ENCODE measurements at regions not wholly inside any gene's neighbourhood (a gene's known extent, or its start where the extent isn't known, plus 50 kb on each side); places are given as distances from the start of the nearest gene placed in this dataset.

DNA sequence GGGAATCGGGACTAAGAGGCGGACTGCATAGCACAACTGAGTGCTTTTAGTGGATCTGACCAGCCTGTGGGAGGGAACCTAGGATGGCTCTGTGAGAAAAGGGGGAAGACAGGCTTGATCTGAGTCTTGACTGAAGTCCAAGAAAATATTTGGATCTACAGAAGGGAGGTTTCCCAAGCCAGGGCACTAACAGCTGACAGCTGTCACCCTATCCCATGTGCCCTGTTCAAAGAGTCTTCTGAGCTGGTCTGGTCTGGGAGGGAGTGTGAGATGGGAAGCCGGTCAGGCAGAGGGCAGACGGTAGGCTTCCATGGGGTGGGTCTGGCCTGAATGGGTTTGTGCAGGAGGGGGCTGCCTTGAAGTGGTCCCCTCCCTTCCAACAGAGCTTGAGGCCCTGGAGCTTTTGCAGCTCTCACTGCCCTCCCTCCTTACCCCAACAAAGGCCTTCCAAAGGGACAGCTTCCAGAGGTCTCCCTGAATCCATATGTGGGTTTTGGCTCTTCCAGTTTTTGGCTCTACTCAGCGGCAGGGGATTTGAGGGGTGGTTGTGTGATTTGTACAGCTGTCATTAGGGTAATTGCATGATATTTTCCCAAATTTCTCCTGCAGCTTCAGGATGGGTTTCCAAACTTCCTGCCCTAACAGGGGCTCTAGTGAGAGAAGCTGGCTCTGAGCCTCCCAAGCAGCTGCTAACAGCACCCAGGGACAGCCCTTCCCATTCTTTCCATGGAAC, 643.7 kb downstream of the BCOR start:
- WGBS = 84% methylated on average over 5 of the region's 5 CpGs
- Histone ChIP-seq H3K4me1 (ENCODE audit: control insufficient read depth in 4 of 4, insufficient read depth in 4 of 4, low read length in 3 of 4) (no peaks in the 10 kb centered on the region), H3K27ac (ENCODE audit: low read depth in 1 of 2, low read length in 2 of 2) (no peak overlapping the region), H3K9me3 (ENCODE audit: control insufficient read depth in 4 of 4, low read length in 3 of 4) (no peaks in the 10 kb centered on the region), H3K36me3 (ENCODE audit: control insufficient read depth in 4 of 4, insufficient read depth in 3 of 4, low read depth in 1 of 4, low read length in 3 of 4) (no peaks in the 10 kb centered on the region), H3K4me3 (ENCODE audit: low read depth in 1 of 3, low read length in 3 of 3) (no peak overlapping the region), H3K9ac (ENCODE audit: low read depth in 1 of 2, low read length in 2 of 2) (no peak overlapping the region), H3K27me3 (ENCODE audit: control insufficient read depth in 4 of 4, insufficient read depth in 4 of 4, low read length in 3 of 4) (no peaks in the 10 kb centered on the region)
- TF ChIP-seq, protein P1, sequence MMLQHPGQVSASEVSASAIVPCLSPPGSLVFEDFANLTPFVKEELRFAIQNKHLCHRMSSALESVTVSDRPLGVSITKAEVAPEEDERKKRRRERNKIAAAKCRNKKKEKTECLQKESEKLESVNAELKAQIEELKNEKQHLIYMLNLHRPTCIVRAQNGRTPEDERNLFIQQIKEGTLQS (IDR thresholded peaks at IDR 0.05) = no peak
- TF ChIP-seq EGR1 (IDR thresholded peaks at IDR 0.05; ENCODE audit: low read depth in 2 of 2) = no peak
- no peak for TF ChIP-seq FOXA1 (IDR thresholded peaks at IDR 0.05)
- TF ChIP-seq SP1 (IDR thresholded peaks at IDR 0.05) = no peak
- TF ChIP-seq, protein P2, sequence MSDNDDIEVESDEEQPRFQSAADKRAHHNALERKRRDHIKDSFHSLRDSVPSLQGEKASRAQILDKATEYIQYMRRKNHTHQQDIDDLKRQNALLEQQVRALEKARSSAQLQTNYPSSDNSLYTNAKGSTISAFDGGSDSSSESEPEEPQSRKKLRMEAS (IDR thresholded peaks at IDR 0.05) = no peak
- TF ChIP-seq YY1 (IDR thresholded peaks at IDR 0.05) = no peak
- no peak for TF ChIP-seq NR2F2 (IDR thresholded peaks at IDR 0.05)
- TF ChIP-seq HNF4A (conservative IDR thresholded peaks at IDR 0.05) = no peak
- TF ChIP-seq RAD21 (IDR thresholded peaks at IDR 0.05) = no peak
- TF ChIP-seq REST (IDR thresholded peaks at IDR 0.05) = no peak
- no peak for TF ChIP-seq JUND (IDR thresholded peaks at IDR 0.05)
- TF ChIP-seq ZBTB33 (IDR thresholded peaks at IDR 0.05) = no peak
- TF ChIP-seq, protein P3, sequence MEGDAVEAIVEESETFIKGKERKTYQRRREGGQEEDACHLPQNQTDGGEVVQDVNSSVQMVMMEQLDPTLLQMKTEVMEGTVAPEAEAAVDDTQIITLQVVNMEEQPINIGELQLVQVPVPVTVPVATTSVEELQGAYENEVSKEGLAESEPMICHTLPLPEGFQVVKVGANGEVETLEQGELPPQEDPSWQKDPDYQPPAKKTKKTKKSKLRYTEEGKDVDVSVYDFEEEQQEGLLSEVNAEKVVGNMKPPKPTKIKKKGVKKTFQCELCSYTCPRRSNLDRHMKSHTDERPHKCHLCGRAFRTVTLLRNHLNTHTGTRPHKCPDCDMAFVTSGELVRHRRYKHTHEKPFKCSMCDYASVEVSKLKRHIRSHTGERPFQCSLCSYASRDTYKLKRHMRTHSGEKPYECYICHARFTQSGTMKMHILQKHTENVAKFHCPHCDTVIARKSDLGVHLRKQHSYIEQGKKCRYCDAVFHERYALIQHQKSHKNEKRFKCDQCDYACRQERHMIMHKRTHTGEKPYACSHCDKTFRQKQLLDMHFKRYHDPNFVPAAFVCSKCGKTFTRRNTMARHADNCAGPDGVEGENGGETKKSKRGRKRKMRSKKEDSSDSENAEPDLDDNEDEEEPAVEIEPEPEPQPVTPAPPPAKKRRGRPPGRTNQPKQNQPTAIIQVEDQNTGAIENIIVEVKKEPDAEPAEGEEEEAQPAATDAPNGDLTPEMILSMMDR (IDR thresholded peaks at IDR 0.05; ENCODE audit: low read depth, low read length, missing input control) = no peak
- no peak for TF ChIP-seq TAF1 (conservative IDR thresholded peaks at IDR 0.05)
- no peak for TF ChIP-seq FOXA2 (IDR thresholded peaks at IDR 0.05)
- DNase-seq (ENCODE audit: low spot score) = no peak
